Tongue (tissue), 1 donor: ENCODE measurements at regions not wholly inside any gene's neighbourhood (a gene's known extent, or its start where the extent isn't known, plus 50 kb on each side); places are given as distances from the start of the nearest gene placed in this dataset.
"Not testable (repeated sequence)": the region's sequence is repeated elsewhere in the genome, so short reads cannot be mapped to it uniquely, and the experiment has no call there.

Experiments
- DNase-seq: peaks from one replicate; pipeline ENCODE4 v3.0.0-alpha.2; 2015

DNA sequence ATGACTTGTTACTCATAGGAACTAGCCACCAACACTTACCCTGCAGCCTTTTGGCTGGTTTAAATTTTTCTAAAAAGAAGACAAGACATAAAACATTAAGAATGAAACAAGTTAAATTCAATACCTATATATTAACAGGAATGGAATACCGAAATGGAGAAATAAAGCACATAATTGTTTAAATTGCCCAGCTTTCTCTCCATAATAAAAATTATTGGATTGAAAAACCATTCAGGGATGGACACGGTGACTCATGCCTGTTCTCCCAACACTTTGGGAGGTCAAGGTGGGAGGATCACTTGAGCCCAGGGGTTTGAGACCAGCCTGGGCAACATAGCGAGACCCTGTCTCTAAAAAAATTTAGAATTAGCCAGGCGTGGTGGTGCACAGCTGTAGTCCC, 179.4 kb upstream of the MKLN1 start:
- DNase-seq, result no peak

GRCh38 chr7:131148708-131149428, 178.8 kb upstream of the MKLN1 start:
- no peak for DNase-seq

DNA sequence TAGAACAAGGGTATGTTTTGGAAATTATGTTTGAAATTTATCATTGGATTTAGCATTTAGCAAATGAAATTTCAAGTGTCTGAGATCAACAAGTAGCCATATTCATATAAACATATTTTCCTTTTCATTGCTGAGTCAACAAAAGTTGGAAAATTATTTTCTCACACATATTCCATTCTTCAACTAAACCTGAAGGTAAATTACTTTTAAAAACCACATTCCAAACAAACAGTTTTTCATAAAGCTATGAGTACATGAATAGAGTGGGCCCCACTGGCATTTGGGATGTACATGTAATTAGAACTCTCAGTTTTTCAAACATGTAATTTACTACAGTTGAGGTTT, 178.3 kb upstream of the MKLN1 start:
- no peak for DNase-seq

GRCh38 chr7:131149840-131150239, 177.8 kb upstream of the MKLN1 start:
- DNase-seq, result no peak

DNA sequence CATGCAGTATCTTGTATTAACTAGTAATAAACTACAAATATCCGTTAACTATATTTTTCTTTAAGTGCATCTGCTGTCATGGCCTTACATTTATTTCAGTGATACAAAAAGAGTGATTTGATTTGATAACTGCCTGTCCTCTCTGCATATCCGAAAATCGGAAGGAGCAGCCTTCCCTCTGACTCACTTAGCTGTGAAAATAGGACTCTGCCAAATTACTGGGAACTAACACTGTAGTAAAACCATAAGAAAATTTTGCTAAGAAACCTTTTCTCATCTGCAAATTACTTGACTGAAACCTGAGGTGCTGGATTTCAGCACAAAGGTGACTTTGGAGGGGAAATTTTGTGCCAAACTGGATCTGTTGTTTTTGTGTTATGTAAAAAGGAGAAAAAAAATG, 176.6 kb upstream of the MKLN1 start:
- no peak for DNase-seq

- DNase-seq, result no peak
Observed at GRCh38 chr7:131152766-131153165, 174.9 kb upstream of the MKLN1 start.

GRCh38 chr7:131154380-131154779, 173.3 kb upstream of the MKLN1 start:
- no peak for DNase-seq

DNA sequence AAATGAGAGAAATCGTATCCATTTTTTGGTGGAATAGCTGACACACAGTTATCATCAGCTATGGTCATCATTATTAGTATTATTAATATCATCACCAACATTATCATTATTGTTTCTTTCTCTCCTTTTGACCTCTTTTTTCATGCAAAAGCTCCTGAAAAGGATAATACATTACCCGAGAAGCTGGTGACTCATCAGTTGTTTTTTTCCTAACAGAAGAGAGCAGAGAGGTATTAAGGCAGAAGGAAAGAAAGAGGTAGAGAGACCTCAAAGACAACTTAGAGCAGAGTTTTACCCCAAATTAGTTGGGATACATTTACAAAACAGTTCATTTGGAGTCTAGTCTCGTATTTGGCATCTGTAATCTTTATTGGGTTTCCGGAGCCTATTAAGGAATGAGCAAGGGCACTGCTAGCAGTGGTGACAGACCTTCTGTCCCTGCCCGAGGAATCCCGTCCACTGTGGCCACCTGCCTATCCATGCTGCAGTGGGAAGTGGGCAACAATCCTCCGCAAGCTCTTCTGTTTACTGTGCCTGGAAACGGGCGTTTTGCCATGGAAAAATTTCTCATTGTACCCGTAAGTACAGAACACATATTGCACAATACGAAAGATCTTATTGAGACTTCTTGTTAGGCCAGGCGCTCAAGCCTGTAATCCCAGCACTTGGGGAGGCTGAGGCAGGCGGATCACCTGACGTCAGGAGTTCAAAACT, 170.0 kb upstream of the MKLN1 start:
- DNase-seq, result no peak

- DNase-seq, result not testable (repeated sequence)
Observed at GRCh38 chr7:131158244-131158636, 169.4 kb upstream of the MKLN1 start.

DNA sequence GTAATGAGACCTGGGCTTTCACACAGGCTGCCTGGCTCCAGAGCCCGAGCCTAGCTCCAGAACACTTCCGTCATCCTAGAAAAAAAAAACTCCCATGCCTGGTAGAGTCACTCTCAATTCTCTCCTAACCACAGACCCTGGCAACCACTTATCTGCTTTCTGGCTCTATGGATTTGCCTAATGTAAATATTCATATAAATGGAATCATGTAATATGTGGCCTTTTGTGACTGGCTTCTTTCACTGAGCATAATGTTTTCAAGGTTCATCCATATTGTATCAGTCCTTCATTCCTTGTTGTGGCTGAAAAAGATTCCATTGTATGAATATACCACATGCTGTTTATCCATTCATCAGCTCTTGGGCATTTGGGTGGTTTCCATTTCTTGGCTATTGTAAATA, 167.7 kb upstream of the MKLN1 start:
- no peak for DNase-seq

- DNase-seq, result no peak
Observed at GRCh38 chr7:131161103-131161502, 166.6 kb upstream of the MKLN1 start.

DNA sequence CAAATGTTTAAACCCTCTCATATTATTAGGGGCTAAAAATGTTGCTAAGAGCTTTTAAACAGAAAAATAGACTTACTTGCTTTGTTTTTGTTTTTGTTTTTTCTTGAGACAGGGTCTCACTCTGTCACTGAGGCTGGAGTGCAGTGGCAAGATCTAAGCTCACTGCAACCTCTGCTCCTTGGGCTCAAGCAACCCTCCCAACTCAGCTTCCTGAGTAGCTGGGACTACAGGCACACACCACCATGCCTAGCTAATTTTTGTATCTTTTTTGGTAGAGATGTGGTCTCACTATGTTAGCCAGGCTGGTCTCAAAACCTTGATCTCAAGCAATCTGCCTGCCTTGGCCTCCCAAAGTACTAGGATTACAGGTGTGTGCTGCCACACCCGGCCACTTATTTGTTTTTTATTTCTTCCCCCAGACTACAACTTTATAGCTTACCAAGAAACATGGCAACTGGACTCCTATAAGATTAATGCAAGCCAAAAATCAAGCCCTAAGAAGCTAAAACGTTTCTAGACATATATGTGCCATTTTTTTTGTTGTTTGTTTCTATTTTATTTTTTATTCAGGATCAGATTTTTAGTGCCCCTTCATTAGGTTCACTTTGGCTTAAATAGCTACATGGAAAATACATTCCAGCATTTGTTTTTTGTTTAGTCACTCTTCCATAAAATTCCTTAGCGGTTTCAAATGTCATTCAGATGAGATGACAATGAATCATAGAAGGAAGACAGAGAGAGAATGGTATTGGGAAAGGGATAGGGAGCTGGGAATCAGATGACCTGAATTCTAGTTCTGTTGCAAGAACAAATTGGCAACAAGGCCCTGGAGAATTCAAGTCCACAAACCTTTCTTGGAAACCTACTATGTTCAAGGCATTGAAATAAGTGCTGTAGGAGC, 163.4 kb upstream of the MKLN1 start:
- DNase-seq, result no peak

DNA sequence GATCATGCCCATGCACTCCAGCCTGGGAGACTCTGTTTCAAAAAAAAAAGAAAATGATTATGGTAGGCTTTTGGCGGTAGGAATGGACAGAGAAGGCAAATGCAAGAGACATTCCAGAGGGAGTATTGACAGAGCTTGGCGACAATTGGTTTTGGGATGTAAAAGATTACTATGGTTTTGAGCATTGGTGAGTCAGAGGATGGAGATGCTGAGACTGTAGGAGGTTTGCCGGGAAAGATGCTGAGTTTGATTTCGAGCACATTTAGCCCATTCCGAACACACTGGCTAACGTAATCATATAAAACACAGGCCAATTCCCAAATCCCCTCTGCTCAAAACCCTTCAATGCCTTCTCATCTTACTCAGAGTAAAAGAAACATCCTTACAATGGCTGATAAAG, 161.6 kb upstream of the MKLN1 start:
- no peak for DNase-seq

GRCh38 chr7:131170440-131171271, 157.0 kb upstream of the MKLN1 start:
- peak; percentile 1 for DNase-seq

DNA sequence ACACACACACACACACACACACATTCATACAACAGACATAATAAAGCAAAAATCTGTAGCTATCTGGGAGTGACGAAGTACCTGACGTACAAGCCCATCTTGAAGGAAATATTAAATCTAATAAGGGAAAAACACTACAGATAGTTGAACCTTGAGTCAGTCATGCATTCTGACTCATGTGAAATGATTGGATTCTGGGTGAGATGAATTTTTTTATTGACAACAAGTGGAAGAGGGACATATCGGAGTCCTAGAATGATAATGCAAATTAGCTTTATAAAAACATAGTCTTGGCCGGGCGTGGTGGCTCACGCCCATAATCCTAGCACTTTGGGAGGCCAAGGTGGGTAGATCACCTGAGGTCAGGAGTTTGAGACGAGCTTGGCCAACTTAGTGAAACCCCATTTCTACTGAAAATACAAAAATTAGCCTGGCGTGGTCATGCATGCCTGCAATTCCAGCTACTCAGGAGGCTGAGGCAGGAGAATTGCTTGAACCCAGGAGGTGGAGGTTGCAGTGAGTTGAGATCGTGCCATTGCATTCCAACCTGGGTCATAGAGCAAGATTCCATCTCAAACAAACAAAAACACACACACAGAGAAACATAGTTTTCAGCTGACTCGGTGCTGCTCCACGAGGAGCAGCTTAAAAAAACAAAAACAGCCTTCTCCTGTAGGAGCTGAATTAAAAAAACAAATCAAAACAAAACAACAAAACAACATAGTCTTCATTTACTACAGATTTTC, 154.4 kb upstream of the MKLN1 start:
- DNase-seq, result no peak

GRCh38 chr7:131174391-131174790, 153.3 kb upstream of the MKLN1 start:
- no peak for DNase-seq

DNA sequence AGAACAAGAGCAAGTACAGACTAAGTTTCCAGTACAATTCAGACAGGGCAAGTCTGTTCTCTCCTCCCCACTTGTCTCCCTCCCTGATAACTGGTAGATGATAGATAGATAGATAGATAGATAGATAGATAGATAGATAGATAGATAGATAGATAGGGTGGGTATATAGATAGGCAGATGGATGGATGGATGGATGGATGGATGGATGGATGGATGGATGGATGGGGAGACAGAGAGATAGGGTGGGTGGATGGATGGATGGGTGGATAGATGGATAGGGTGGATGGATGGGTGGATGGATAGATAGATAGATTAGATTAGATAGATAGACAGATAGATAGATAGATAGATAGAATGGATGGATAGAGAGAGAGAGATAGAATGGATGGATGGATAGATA, 152.8 kb upstream of the MKLN1 start:
- no peak for DNase-seq

- no peak for DNase-seq
Observed at GRCh38 chr7:131182446-131183058, 145.1 kb upstream of the MKLN1 start.

DNA sequence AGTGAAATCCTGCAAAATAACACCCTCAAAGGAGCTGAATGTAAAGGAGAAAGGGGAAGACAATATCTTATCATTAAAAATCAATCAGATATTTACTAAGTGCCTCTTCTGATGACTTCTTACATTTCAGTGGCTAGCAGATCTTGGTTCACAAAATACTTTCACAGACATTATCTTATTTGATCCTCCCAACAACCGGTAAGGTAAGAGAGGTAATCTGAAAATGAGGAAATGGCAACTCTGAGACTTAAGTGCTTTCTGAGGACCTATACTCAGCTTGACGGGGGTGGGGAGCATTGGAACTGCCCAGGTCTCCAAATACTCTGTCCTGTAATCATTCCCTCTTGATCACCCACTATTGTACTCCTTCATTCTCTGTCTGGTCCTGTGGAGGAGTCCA, 144.6 kb upstream of the MKLN1 start:
- DNase-seq, result no peak

DNA sequence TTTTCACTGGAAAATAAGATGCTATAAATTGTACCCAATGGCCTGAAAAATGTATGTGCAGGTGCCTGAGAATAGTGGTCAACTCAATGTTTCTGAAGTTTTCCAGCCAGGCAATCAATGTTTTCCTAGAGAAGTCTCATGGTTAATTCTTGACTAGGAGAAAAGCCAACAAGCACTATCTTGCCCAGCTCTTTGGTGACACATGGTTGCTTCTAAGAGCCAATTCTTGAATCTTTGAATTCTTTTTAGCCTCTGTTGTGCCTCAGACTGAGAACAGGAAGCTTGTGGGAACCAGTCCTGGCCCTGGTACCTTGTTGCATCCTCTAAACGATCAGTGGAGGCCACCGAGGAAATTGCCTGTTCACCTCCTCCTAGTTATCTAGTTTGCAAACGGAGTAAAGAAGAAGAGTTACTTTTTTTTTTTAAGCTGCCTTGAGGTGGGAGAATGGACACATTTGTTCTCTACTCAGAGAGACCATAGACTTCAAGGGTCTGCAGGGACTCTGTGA, 144.0 kb upstream of the MKLN1 start:
- DNase-seq, result no peak

DNA sequence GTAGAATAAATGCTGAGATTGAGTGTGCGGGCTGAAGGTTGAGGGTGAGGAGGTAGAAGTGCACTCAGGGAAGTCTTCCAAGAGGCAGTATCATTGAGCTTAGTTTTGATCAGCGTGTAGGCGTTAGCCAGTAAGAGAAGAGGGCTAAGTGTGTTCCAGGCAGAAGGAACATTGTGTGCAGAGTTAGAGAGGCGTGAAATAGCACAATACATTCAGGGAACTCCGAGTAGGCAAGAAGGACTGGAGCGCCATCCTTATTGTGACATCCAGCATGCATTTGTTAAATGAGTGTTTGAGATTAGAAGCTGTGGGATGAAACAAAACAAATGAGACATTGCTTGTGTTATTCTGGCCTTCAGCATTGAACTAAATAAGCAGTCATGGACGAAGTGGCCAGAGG, 140.9 kb upstream of the MKLN1 start:
- DNase-seq, result no peak
